Activated CD4-positive, alpha-beta T cell treated with anti-CD3 and anti-CD28 coated beads, Interleukin-2, amount 50 U/mL, for 48 hours (primary cell): ENCODE measurements at regions not wholly inside any gene's neighbourhood (a gene's known extent, or its start where the extent isn't known, plus 50 kb on each side); places are given as distances from the start of the nearest gene placed in this dataset.
"Not testable (repeated sequence)": the region's sequence is repeated elsewhere in the genome, so short reads cannot be mapped to it uniquely, and the experiment has no call there.

Source experiments
- DNase-seq, 2 experiments: peaks; one replicate each; pipeline ENCODE4 v3.0.0-alpha.2; 2020

GRCh38 chr7:8938044-8938805 is 504.8 kb downstream of the NXPH1 start:
- DNase-seq: no peak

- DNase-seq: no peak
These were observed 506.0 kb downstream of the NXPH1 start for GRCh38 chr7:8939446-8939845.

GRCh38 chr7:8963722-8964121 is 530.3 kb downstream of the NXPH1 start:
- no peak for DNase-seq

- DNase-seq: no peak
These were observed 531.8 kb downstream of the NXPH1 start for GRCh38 chr7:8965177-8965576.

GRCh38 chr7:8973601-8974000 is 540.2 kb downstream of the NXPH1 start:
- no peak for DNase-seq

GRCh38 chr7:8975681-8976080 is 542.3 kb downstream of the NXPH1 start:
- no peak for DNase-seq

- DNase-seq: no peak
These were observed 549.1 kb downstream of the NXPH1 start for GRCh38 chr7:8982338-8982992.

GRCh38 chr7:8985255-8985654 is 551.8 kb downstream of the NXPH1 start:
- DNase-seq: no peak

GRCh38 chr7:8988267-8988666 is 554.9 kb downstream of the NXPH1 start:
- no peak for DNase-seq

GRCh38 chr7:8991159-8991558 is 557.8 kb downstream of the NXPH1 start:
- DNase-seq: no peak

GRCh38 chr7:8998762-8999161 is 565.4 kb downstream of the NXPH1 start:
- no peak for DNase-seq

- no peak for DNase-seq
These were observed 580.5 kb downstream of the NXPH1 start for GRCh38 chr7:9013940-9014339.

GRCh38 chr7:9017286-9017685 is 583.9 kb downstream of the NXPH1 start:
- DNase-seq: no peak

- DNase-seq: no peak
These were observed 589.0 kb downstream of the NXPH1 start for GRCh38 chr7:9022456-9022855.

- no peak for DNase-seq
These were observed 590.4 kb downstream of the NXPH1 start for GRCh38 chr7:9023675-9024294.

GRCh38 chr7:9026121-9026520 is 592.7 kb downstream of the NXPH1 start:
- no peak for DNase-seq

- no peak for DNase-seq
These were observed 594.6 kb downstream of the NXPH1 start for GRCh38 chr7:9028012-9028411.

GRCh38 chr7:9029681-9030530 is 596.5 kb downstream of the NXPH1 start:
- DNase-seq: no peak

- no peak for DNase-seq
These were observed 597.6 kb downstream of the NXPH1 start for GRCh38 chr7:9030976-9031375.

GRCh38 chr7:9031386-9031785 is 598.0 kb downstream of the NXPH1 start:
- no peak for DNase-seq

GRCh38 chr7:9036080-9036479 is 602.7 kb downstream of the NXPH1 start:
- DNase-seq: no peak

- no peak for DNase-seq
These were observed 637.9 kb downstream of the NXPH1 start for GRCh38 chr7:9071160-9071762.

GRCh38 chr7:9075774-9076173 is 642.4 kb downstream of the NXPH1 start:
- DNase-seq: not testable (repeated sequence)
